ENCODE measurements at regions not wholly inside any gene's neighbourhood (a gene's known extent, or its start where the extent isn't known, plus 50 kb on each side); places are given as distances from the start of the nearest gene placed in this dataset.
A peak's percentile ranks its signal among the peaks of the same experiment; 100 is the strongest.
"Not testable (repeated sequence)": the region's sequence is repeated elsewhere in the genome, so short reads cannot be mapped to it uniquely, and the experiment has no call there.

GRCh38 chr18:46222710-46223360, 118.7 kb downstream of the HAUS1 start:
- H3K36me3 ChIP-seq (ENCODE audit: insufficient read depth, low read length): peaks cover 16% of the 10 kb centered on the region
- DNase-seq: peak in 2 of 14 experiments; percentile 20 to 32
- peak; percentile 52 for ATAC-seq (ENCODE audit: poor library complexity)
- peaks cover 81% of the 10 kb centered on the region for H3K4me1 Mint-ChIP-seq (ENCODE audit: low read depth)
- peak overlapping the region; percentile 3 to 42 for H3K27ac ChIP-seq (ENCODE audit: low read depth in 1 of 2, low read length in 2 of 2)
- no peak for TF ChIP-seq CTCF (IDR thresholded peaks at IDR 0.05)
- ChIA-PET CTCF (no interaction called here), POLR2A (interaction anchor here (0.6 to 0.7 kb wide), 2 partner anchors 23 to 44 kb away, joined by 3 read pairs; no protein-coding TSS in a partner anchor)
- H3K27me3 Mint-ChIP-seq: no peaks in the 10 kb centered on the region
- H3K4me3 ChIP-seq (ENCODE audit: low read length): no peak overlapping the region
- intact Hi-C loops (cut with DNase I, micrococcal nuclease): no loop called here
- peak overlapping the region; percentile 55 for H3K4me3 Mint-ChIP-seq
- H3K27me3 ChIP-seq (ENCODE audit: control insufficient read depth in 1 of 2, insufficient read depth in 2 of 2, low read length in 2 of 2): no peaks in the 10 kb centered on the region
- no peaks in the 10 kb centered on the region for H3K9me3 Mint-ChIP-seq
- peaks cover 8% of the 10 kb centered on the region for H3K4me1 ChIP-seq (ENCODE audit: insufficient read depth, low read length)
- peak overlapping the region; percentile 70 for H3K27ac Mint-ChIP-seq
- peaks cover 60% of the 10 kb centered on the region for H3K36me3 Mint-ChIP-seq (ENCODE audit: low read depth)
- H3K9me3 ChIP-seq (ENCODE audit: control insufficient read depth in 1 of 2, insufficient read depth in 1 of 2, low read length in 2 of 2): no peaks in the 10 kb centered on the region

- ChIA-PET CTCF (interaction anchor here (0.7 to 1.0 kb wide), 2 partner anchors 15 to 22 kb away, joined by 3 read pairs; no protein-coding TSS in a partner anchor), POLR2A (no interaction called here)
- peak in 1 of 14 experiments; percentile 12 for DNase-seq
- Mint-ChIP-seq H3K27me3 (no peaks in the 10 kb centered on the region), H3K27ac (peak overlapping the region; percentile 50), H3K36me3 (ENCODE audit: low read depth) (peaks cover 45% of the 10 kb centered on the region), H3K4me3 (peak overlapping the region; percentile 23), H3K9me3 (no peaks in the 10 kb centered on the region), H3K4me1 (ENCODE audit: low read depth) (peaks cover 78% of the 10 kb centered on the region)
- no peak for TF ChIP-seq CTCF (IDR thresholded peaks at IDR 0.05)
- no peak overlapping the region for H3K4me3 ChIP-seq (ENCODE audit: low read length)
- H3K36me3 ChIP-seq (ENCODE audit: insufficient read depth, low read length): peaks cover 5% of the 10 kb centered on the region
- no peak for ATAC-seq (ENCODE audit: poor library complexity)
- no peak overlapping the region for H3K27ac ChIP-seq (ENCODE audit: low read depth in 1 of 2, low read length in 2 of 2)
- no peaks in the 10 kb centered on the region for H3K9me3 ChIP-seq (ENCODE audit: control insufficient read depth in 1 of 2, insufficient read depth in 1 of 2, low read length in 2 of 2)
- intact Hi-C loops (cut with DNase I, micrococcal nuclease): no loop called here
- peaks cover 13% of the 10 kb centered on the region for H3K4me1 ChIP-seq (ENCODE audit: insufficient read depth, low read length)
- no peaks in the 10 kb centered on the region for H3K27me3 ChIP-seq (ENCODE audit: control insufficient read depth in 1 of 2, insufficient read depth in 2 of 2, low read length in 2 of 2)
Measured at GRCh38 chr18:46224181-46224775, 120.1 kb downstream of the HAUS1 start.

- Mint-ChIP-seq H3K4me1 (ENCODE audit: low read depth) (peaks cover 90% of the 10 kb centered on the region), H3K27ac (peak overlapping the region; percentile 21), H3K4me3 (no peak overlapping the region), H3K27me3 (no peaks in the 10 kb centered on the region), H3K9me3 (no peaks in the 10 kb centered on the region), H3K36me3 (ENCODE audit: low read depth) (peaks cover 35% of the 10 kb centered on the region)
- Histone ChIP-seq H3K9me3 (ENCODE audit: control insufficient read depth in 1 of 2, insufficient read depth in 1 of 2, low read length in 2 of 2) (no peaks in the 10 kb centered on the region), H3K27me3 (ENCODE audit: control insufficient read depth in 1 of 2, insufficient read depth in 2 of 2, low read length in 2 of 2) (no peaks in the 10 kb centered on the region), H3K36me3 (ENCODE audit: insufficient read depth, low read length) (peaks cover 5% of the 10 kb centered on the region), H3K27ac (ENCODE audit: low read depth in 1 of 2, low read length in 2 of 2) (no peak overlapping the region), H3K4me1 (ENCODE audit: insufficient read depth, low read length) (peaks cover 21% of the 10 kb centered on the region), H3K4me3 (ENCODE audit: low read length) (no peak overlapping the region)
- no peak for TF ChIP-seq CTCF (IDR thresholded peaks at IDR 0.05)
- ChIA-PET CTCF (interaction anchor here (0.7 to 1.7 kb wide), 2 partner anchors 10 to 53 kb away, joined by 3 to 8 read pairs; a partner anchor contains a TSS), POLR2A (interaction anchor here (0.9 kb wide), 1 partner anchor 14 kb away, joined by 3 read pairs; no protein-coding TSS in a partner anchor)
- intact Hi-C loops (cut with DNase I, micrococcal nuclease): no loop called here
- DNase-seq: no peak
- ATAC-seq (ENCODE audit: poor library complexity): no peak
Measured at GRCh38 chr18:46226461-46226860, 122.3 kb downstream of the HAUS1 start.

GRCh38 chr18:46229641-46230040, 125.5 kb downstream of the HAUS1 start:
- H3K9me3 ChIP-seq (ENCODE audit: control insufficient read depth in 1 of 2, insufficient read depth in 1 of 2, low read length in 2 of 2); H3K36me3 ChIP-seq (ENCODE audit: insufficient read depth, low read length); DNase-seq; ATAC-seq (ENCODE audit: poor library complexity); H3K27me3 Mint-ChIP-seq; intact Hi-C loops (cut with DNase I, micrococcal nuclease); H3K9me3 Mint-ChIP-seq; CTCF ChIA-PET; H3K4me3 ChIP-seq (ENCODE audit: low read length); H3K27ac ChIP-seq (ENCODE audit: low read depth in 1 of 2, low read length in 2 of 2); H3K27me3 ChIP-seq (ENCODE audit: control insufficient read depth in 1 of 2, insufficient read depth in 2 of 2, low read length in 2 of 2); POLR2A ChIA-PET: not testable (repeated sequence)
- Mint-ChIP-seq H3K36me3 (ENCODE audit: low read depth) (peaks cover 18% of the 10 kb centered on the region), H3K4me3 (peak overlapping the region; percentile 15), H3K27ac (peak overlapping the region; percentile 53), H3K4me1 (ENCODE audit: low read depth) (peaks cover 79% of the 10 kb centered on the region)
- peaks cover 18% of the 10 kb centered on the region for H3K4me1 ChIP-seq (ENCODE audit: insufficient read depth, low read length)

All from CD4-positive, alpha-beta T cell (primary cell).